Astrocyte of the hippocampus (primary cell): ENCODE measurements at regions not wholly inside any gene's neighbourhood (a gene's known extent, or its start where the extent isn't known, plus 50 kb on each side); places are given as distances from the start of the nearest gene placed in this dataset.

Source experiments
- DNase-seq: peaks from one replicate; pipeline ENCODE4 v3.0.0; 2011; ENCODE audit warnings: low read depth, low spot score

DNA sequence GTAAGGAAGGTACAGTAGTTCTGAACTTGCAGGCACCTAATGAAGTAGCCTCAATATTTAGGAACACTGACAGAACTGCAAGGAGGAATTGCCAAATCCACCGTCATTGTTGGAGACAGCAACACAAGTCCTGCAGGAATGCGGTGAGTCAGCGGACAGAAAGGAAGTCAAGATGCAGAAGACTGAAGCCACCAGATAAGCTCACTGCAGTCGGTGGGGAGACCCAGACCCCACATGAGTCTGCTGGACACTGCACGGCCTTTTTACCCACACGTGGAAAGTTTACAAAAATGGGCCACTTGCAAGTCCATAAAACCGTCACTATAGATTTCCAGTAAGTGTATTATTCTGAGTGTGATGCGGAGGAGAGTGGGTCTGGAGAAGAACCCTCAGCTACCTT, 1471.6 kb downstream of the TBC1D22A start:
- DNase-seq: no peak

DNA sequence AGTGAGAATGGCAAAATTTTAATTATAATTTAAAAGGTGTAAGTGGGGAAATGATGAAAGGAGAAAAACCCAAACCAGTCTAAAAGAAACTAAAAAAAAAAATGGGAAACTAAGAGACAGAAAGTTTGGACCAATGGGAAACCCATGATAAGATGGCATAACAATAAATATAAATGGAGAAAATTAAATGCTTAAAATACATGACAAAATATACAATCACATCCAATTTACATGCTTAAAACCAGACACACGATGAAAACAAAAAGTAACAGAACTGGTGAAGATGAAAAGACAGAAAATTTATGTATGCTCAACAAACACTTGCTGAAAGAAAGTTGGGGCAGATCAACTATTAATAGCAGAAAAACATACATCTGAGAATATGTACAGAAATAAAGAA, 1471.1 kb downstream of the TBC1D22A start:
- no peak for DNase-seq

DNA sequence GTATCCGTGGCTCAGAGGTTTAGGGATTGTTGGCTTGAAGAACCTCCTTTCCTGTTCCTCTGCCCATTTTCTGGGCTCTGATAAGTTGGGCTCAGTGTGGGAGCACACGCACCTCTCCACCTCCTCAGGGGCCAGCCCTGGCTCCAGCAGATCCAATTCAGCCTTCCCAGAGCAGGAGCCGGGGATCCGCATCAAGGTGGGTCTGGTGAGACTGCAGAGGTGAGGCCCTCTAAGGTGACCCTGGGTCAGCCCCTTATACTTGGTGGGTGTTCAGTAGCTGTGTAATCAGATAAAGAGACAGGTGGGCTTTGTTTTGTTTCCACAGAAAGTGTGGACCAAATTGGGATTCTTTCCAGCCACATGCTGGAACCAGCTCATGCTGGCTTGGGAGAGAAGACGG, 1466.0 kb downstream of the TBC1D22A start:
- no peak for DNase-seq

DNA sequence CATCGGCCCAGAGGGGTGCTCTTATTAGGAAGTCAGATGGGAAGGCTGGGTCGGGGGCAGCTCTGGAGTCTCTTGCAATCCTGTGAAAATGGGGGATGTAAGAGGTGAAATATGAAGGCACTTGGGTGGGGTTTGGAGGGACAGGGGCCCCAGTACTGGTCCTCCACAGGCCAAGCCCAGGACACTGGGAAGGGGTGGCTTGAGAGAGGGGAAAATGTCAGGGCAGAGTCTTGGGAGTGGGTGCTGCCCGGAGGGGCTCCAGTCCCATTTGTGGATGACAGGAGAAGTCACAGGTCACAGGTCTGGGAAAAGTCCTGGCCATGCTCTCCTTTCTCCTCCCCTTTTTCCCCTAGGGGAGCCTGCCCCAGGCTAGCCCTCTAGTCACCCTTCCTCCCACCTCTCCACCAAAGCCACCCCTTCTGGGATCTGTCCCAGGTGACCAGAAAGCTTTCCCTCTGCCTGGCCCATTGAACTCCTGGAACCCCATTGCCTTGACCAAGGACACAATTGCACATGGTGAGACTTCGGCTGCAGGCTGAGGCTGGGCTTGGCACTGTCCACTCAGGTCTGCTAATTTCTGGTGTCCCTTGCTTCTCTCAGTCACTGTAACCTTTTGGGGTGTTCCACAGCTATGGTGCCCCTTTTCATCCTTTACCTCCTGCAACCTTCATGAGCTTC, 1465.0 kb downstream of the TBC1D22A start:
- DNase-seq: no peak

DNA sequence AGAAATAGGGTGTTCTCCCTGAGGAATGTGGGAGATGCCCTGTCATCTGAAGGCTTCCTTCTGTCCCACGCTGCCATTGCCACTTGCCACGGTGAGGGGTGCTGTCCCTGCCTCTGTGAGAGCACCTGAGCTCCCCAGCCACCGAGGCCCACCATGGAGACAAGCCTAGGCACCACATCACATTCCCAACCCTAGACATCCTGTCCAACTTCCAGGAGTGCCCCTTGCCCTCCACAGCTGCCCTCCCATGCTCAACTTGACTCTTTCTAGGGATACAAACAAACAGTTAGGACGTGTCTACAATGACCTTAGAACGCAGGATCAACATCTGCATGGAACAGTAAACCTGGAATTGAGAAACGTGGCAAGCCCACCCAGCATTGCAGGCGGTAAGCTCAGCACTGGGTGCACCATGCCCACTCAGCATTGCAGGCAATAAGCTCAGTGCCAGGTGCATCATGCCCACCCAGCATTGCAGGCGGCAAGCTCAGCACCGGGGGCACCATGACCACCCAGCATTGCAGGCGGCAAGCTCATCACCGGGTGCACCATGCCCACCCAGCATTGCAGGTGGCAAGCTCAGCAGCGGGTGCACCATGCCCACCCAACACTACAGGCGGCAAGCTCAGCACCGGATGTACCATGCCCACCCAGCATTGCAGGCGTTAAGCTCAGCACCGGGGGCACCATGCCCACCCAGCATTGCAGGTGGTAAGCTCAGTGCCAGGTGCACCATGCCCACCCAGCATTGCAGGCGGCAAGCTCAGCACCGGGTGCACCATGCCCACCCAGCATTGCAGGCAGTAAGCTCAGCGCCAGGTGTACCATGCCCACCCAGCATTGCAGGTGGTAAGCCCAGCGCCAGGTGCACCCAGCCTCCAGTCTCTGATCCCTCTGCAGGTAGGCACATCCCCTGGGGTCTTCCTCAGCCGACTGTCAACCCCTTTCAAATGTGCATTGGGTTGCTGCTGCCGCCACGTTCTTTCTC, 1463.9 kb downstream of the TBC1D22A start:
- no peak for DNase-seq

DNA sequence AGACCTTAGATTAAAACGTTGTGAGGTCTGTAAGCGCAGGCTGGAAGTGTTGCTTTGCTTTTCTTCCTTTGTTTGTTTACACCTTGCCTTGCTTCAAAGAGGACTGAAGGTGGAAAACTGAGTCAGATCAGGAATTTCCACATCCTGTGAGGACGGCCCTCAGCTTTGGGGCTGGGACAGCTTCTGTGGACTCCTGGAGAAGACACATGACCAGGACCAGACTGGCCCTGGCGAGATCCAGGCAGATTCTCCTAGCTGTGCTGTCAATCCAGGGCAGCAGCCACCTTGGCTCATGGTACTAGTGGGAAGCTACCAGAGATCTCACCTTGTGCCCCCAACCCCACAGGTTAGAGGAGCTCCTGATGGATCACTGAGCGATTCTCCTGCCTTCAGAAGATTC, 1461.9 kb downstream of the TBC1D22A start:
- no peak for DNase-seq

DNA sequence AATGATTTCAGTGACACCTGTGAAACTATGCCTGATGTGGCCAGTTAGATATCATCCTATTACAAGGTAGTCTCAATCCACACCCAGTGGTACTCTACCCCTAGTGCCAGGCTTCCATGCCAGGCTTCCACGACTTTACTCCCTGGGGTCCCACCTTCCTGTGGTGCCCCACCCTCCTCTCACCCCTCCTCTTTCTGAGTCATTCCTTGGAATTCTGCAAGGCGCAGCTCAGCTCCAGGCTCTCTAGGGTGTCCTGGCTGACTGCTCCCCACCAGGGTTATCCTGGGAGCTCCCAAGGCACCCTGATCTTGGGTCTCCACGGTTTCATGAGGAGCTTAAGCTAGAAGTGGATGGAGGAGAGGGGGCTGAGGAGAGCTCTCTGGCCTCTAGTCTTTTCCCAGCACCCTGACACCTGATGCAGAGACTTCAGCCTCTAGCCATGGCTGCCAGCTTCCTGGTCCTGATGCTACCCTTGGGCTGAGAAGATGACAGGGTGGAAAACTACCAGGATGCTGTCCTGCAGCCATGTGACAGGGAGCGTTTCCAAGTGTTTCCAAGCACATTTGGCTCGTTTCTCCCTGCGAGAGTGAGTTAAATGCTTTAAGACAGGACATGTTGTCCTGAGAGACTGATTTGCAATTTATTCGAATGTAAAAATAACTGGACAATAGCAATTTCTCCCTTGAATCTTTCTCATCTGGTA, 1461.2 kb downstream of the TBC1D22A start:
- no peak for DNase-seq

DNA sequence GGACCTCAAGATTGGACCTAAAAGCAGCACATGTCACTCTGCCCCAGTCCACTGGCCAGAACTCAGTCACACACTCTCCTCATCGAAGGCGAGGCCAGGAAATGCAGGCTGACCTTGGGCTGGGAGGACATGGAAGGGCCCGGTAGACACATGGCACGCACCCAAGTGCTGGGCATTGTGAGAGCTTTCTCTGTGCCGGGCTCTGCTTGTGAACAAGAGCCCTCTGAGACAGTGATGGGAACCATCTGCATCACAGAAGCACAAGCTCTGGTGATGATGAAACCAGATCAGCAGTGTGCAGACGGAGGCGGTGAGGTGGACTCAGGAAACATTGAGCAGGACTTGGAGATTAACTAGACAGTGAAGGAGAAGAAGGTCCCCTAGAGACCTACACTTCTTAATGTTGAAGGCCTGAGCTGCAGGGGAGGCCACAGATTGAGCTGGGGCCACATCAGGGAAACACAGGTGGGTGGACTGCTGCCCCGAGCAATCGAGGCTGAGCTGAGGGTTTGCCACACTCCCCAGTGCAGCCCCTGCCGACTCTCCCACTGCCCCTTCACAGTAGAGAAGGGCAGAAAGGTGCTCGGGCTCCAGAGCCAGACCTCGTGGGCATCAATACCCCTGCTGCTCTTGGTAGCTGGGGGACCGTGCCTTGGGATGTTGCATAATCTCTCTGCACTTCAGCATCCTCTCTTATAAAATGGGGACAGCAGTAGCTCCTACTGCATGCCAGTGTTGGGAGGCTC, 1460.5 kb downstream of the TBC1D22A start:
- DNase-seq: no peak

DNA sequence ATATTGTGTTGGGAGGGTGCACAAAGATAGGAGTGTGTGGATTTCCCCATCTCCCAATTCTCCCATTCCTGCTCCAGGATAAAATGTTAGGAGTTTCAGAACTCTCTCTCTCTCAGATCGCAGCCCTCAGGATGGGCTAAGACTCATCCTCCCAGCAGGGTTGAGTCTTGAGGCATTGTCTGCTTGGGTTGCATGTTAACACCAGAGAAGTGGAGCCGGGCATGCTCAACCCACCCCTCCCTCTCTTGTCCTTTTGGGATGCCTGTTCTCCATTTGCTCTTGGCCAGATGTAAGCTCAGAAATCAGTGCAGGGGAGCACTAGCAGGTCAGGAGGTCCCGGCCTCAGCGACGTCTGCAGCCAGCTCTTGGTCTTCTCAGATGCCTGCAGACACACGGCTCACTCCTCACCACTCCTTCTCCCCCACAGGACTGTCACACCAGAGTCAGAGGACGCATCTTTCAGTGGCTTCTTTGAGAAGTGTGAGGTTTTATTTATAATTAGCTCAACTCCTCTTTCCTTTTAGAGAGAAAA, 1456.5 kb downstream of the TBC1D22A start:
- no peak for DNase-seq

DNA sequence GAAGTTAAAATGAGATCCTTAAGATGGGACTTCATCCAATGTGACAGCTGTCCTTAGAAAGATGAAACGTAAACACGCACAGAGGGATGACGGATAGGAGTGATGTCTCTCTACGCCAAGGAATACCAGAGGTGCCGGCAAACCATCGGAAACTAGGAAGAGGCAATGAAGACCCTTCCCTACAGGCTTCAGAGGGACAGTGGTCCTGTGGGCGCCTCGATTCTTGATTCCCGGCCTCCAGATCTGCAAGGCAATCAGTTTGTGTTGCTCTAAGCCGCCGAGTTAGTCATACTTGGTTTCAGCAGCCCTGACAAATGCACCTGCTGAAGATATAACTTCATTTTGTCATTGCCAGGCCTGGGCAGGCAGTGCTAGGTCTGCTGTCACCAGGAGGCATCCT, 1455.1 kb downstream of the TBC1D22A start:
- DNase-seq: no peak

DNA sequence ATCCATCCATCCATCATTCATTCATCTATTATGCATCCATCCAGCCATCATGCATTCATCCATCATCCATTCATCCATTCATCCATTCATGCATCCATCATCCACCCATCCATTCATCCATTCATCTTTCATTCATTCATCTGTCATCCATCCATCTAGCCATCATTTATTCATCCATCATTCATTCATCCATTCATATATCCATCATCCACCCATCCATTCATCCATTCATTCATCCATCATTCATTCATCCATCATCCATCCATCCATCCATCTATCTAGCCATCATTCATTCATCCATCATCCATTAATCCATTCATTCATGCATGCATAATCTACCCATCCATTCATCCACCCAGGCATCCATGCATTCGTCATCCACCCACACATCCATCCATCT, 1450.3 kb downstream of the TBC1D22A start:
- no peak for DNase-seq

DNA sequence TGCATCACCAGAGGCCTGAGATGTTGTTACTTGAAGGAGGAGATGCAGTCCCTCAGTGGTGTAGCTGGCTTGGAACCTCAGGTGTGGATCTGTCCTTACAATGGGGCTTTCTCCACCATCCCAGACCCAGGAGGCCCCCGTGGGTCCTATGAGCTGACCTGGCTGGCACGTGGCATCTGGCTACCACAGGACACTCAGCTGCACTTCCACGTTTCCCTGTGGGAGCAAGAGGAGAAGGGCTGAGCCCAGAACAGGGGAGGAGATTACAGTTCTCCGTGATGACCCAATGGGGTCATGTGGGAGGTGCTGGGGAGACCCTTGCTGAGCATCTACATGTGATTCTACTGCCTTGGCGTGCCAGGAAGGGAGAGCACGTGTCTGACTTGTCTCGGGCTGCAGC, 1448.4 kb downstream of the TBC1D22A start:
- DNase-seq: no peak

DNA sequence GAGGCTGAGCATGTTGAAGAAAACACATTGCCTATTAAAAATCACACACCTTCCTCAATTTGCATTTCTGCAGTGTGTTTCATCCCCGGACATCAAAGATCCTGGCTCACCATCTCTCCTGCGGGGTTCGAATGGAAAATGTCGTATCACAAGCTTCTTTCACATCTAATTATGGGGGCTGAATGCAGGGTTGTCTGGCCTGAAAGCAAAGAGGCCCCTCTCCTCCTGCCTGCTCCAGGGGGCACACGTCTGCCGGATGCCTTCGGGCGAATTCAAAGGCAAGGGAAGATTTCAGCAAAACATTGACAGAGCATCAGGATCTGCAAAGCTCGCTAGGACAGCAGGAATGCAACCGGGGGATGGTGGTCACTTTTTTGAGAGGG, 1447.7 kb downstream of the TBC1D22A start:
- DNase-seq: no peak

DNA sequence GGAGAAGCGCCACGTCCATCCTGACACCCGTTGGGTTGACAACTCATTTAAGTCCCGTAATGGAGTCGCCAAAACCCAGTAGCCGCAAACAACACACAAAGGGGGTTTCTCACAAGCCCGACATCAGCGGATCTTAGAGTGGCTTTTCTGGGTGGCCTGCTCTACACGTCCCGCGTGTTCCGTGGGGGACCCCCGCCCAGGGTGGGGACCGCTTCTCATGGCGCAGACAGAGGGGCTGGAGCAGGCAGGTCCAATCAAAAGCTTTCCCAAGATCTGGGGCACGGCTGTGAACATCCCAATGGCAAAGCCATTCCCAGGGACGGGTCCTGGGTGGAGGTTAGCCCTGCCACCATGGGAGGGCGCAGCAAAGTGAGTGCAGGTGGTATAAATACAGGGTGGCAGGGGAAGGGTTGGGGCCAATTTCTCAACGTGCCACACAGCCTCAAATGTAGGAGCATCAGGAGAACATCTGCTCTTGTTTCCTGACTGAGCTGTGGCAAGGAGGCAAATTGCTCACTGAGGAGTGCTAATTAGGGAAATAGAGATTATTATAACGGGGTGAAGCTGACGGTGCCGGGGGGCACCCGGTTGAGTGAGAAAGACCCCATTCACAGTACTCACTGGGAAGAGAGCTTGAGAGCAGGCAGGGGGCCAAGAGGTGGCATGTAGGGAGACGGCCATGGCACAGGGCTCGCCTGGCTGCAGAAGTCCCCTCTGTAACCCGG, 1447.2 kb downstream of the TBC1D22A start:
- no peak for DNase-seq

DNA sequence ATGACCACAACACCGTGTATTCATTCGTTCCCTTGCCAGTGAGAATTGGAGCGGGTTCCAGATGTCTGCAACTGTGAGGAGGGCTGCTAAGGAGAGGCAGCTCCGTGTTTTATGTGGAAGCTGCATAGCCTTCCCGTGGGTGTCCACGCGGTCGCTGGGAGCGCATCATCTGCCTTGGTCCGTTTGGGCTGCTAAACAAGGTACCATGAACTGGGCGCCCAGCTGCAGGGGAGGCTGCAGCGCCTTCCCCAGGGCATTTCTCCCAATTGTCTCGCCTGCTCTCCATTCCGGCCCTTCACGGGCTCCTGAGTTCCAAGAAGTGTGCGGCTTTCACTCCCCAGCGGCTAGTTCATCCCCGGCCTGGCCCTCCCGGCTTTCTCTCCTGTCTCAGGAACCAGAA, 1446.4 kb downstream of the TBC1D22A start:
- no peak for DNase-seq

DNA sequence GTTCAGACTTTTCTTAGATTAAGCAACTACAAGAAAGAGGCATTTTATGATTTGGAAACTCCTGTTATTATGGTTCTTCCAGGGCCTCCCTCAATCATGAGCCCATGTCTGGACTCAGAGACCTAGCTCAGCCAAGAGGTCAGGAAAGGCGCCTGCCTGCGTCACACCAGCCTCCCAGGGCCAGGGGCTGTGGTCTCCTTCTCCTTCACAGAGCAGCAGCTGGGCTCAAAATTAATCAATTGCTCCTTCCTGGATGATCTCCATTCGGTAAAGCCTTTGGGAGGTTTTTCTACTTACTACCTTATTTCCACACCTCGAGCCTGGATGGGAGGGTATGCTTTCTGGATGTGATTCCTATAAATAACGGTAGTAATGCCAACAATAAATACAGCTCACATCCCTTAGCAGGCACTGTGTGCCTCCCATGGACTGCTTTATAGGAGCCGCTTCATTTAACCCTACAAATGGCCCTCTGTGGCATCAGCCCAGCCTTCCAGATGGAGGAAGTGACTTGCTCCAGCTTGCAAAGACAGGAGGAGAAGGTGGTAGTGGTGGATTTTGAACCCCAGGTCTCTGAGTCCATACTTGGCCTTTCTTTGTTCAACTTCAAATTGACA, 1445.6 kb downstream of the TBC1D22A start:
- DNase-seq: no peak

DNA sequence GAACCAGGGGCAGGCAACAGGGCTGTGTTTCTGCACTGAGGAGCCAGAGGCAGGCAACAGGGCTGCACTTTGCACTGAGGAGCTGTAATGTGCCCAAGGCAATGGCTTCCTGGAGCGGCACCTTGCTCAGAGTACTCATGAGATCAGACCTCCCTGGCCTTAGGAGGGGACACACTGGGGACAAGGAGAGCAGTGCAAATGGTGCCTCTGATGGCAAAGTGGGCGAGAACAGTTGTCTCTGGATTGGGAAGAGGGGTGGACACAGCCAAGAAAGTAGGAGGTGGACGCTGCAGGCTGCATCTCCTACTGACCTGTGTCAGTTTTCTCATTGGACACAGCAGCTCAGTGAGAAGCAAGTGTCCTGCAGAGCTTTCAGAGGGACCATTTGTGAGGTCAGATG, 1443.3 kb downstream of the TBC1D22A start:
- no peak for DNase-seq

DNA sequence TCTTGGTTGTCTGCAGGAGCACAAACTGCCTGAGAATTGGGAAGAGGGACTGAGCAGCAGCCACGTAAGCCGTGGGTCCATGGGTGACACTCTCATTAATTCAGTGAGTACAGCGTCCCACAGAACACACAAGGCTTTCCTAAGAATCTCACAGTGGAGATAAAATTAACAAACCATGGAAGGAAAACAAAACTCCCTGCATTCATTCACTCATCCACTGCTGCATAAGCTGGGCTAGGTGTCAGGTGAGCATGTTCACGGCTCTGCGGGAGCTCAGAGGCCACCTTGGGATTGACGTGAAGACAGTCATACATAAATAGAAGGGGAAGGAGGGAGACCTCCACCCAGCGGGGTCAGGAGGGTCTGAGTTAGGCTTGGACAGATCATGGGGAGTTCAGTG, 1442.7 kb downstream of the TBC1D22A start:
- no peak for DNase-seq

DNA sequence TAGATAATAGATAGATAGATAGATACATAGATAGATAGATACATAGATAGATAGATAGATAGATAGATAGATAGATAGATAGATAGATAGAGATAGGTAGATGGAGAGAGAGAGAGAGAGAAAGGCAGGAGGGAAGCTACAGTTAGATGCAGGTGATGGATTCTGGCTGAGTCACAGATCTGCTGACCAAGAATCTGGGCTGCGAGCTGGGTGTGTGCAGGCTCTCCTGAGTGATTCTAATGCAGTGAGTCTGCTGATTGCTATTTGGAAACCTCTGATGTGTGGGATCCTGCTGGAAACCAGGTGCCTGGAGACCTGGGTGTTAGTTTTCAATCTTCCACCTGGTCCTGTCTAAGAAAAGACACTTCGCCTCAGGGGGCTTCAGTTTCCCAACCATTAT, 1441.8 kb downstream of the TBC1D22A start:
- DNase-seq: no peak

DNA sequence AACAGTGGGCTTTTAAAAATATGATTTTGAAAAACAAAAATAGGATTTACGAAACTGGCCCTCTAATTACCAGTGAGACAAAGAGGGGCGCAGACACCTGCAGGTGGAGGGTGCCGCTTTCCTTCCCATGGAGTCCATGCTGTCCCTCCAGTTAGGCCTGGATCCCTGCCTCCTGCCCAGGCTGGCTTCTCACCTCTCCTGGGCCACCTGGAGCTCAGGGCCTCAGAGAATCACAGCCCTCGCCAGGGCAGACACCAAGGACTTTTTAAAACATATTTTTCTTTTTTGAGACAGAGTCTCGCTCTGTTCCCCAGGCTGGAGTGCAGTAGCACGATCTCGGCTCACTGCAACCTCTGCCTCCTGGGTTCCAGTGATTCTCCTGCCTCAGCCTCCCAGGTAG, 1437.2 kb downstream of the TBC1D22A start:
- DNase-seq: no peak
